CD14-positive monocyte (primary cell): ENCODE measurements at regions not wholly inside any gene's neighbourhood (a gene's known extent, or its start where the extent isn't known, plus 50 kb on each side); places are given as distances from the start of the nearest gene placed in this dataset.

ENCODE experiments used
- DNase-seq, 3 donors: peaks; one replicate each; pipeline ENCODE4 v3.0.0-alpha.2; 2011 to 2022
- H2AFZ ChIP-seq: 2 replicates; pipeline ENCODE4 v1.6.0; 2012; ENCODE audit warnings: mild to moderate bottlenecking, low read depth, low read length, inconsistent platforms; ENCODE audit not compliant: insufficient read depth, poor library complexity, severe bottlenecking
- H3K27ac ChIP-seq, 2 donors: 1 replicate in 1 of 2; 2 replicates in 1 of 2; pipeline ENCODE4 v1.5.1; 2012 to 2013; ENCODE audit warnings: low read length in 2 of 2, control low read depth in 1 of 2, inconsistent platforms in 1 of 2, low read depth in 1 of 2, mild to moderate bottlenecking in 1 of 2
- H3K27me3 ChIP-seq, 2 donors: one replicate each; pipeline versions ENCODE4 v1.6.0 to v1.6.1; 2011 to 2013; ENCODE audit warnings: low read length in 2 of 2; ENCODE audit not compliant: control insufficient read depth in 2 of 2, insufficient read depth in 2 of 2
- H3K36me3 ChIP-seq, 2 donors: replicated peaks in 1 of 2; 1 replicate in 1 of 2; 2 replicates in 1 of 2; pipeline versions ENCODE4 v1.5.1 to v1.6.1; 2012 to 2013; ENCODE audit warnings: low read length in 2 of 2, control low read depth in 1 of 2, inconsistent platforms in 1 of 2, mild to moderate bottlenecking in 1 of 2; ENCODE audit not compliant: insufficient read depth in 2 of 2, control insufficient read depth in 1 of 2
- H3K4me1 ChIP-seq, 2 donors: 1 replicate in 1 of 2; 2 replicates in 1 of 2; pipeline versions ENCODE4 v1.5.1 to v1.6.1; 2012 to 2013; ENCODE audit warnings: low read length in 2 of 2, control low read depth in 1 of 2, inconsistent platforms in 1 of 2, mild to moderate bottlenecking in 1 of 2, moderate library complexity in 1 of 2; ENCODE audit not compliant: insufficient read depth in 2 of 2, control insufficient read depth in 1 of 2
- H3K4me2 ChIP-seq: replicated peaks from 2 replicates; pipeline ENCODE3; 2012; ENCODE audit warnings: low read length, moderate library complexity, mild to moderate bottlenecking; ENCODE audit not compliant: poor library complexity, severe bottlenecking; ENCODE audit errors: extremely low read depth
- H3K4me3 ChIP-seq, 3 experiments: fragments of 200-600 bp in 1 of 3; sonication (generic) in 1 of 3; replicated peaks in 1 of 3; 1 replicate in 2 of 3; 2 replicates in 1 of 3; pipeline ENCODE4 v1.5.1; 2011 to 2013; ENCODE audit warnings: low read length in 3 of 3, mild to moderate bottlenecking in 3 of 3, control low read depth in 2 of 3, low read depth in 2 of 3, inconsistent platforms in 1 of 3, moderate library complexity in 1 of 3
- H3K79me2 ChIP-seq: 2 replicates; pipeline ENCODE4 v1.6.0; 2012; ENCODE audit warnings: mild to moderate bottlenecking, control low read depth, inconsistent platforms, low read length, moderate library complexity; ENCODE audit not compliant: insufficient read depth
- H3K9ac ChIP-seq: 2 replicates; pipeline ENCODE4 v1.6.0; 2017; ENCODE audit warnings: low read length, mild to moderate bottlenecking; ENCODE audit not compliant: insufficient read depth, poor library complexity, severe bottlenecking
- H3K9me3 ChIP-seq, 2 donors: replicated peaks in 1 of 2; 1 replicate in 1 of 2; 2 replicates in 1 of 2; pipeline versions ENCODE4 v1.5.1 to v1.6.1; 2012 to 2013; ENCODE audit warnings: low read length in 2 of 2, control low read depth in 1 of 2; ENCODE audit not compliant: control insufficient read depth in 1 of 2, insufficient read depth in 1 of 2
- H4K20me1 ChIP-seq: 2 replicates; pipeline ENCODE4 v1.6.0; 2012; ENCODE audit warnings: mild to moderate bottlenecking, low read length, control low read depth, moderate library complexity; ENCODE audit not compliant: insufficient read depth
- H3K27ac Mint-ChIP-seq, 7 donors: one replicate each; pipeline ENCODE4 v1.8.0; 2020; ENCODE audit warnings: mild to moderate bottlenecking in 7 of 7, mixed read lengths in 7 of 7, moderate library complexity in 6 of 7, inconsistent platforms in 2 of 7
- H3K27me3 Mint-ChIP-seq, 3 donors: one replicate each; pipeline ENCODE4 v1.8.0; 2021 to 2022; ENCODE audit warnings: low read depth in 3 of 3, mild to moderate bottlenecking in 3 of 3, mixed read lengths in 3 of 3, moderate library complexity in 3 of 3, inconsistent platforms in 1 of 3
- H3K36me3 Mint-ChIP-seq, 2 donors: one replicate each; pipeline ENCODE4 v1.8.0; 2020; ENCODE audit warnings: mixed read lengths in 2 of 2, inconsistent platforms in 1 of 2, mild to moderate bottlenecking in 1 of 2
- H3K4me1 Mint-ChIP-seq: one replicate; pipeline ENCODE4 v1.8.0; 2020; ENCODE audit warnings: mild to moderate bottlenecking, mixed read lengths
- H3K4me3 Mint-ChIP-seq, 2 donors: one replicate each; pipeline ENCODE4 v1.8.0; 2020; ENCODE audit warnings: mild to moderate bottlenecking in 2 of 2, mixed read lengths in 2 of 2, moderate library complexity in 1 of 2
- H3K9me3 Mint-ChIP-seq, 7 donors: one replicate each; pipeline ENCODE4 v1.8.0; 2020 to 2022; ENCODE audit warnings: mixed read lengths in 7 of 7, mild to moderate bottlenecking in 6 of 7, moderate library complexity in 6 of 7, inconsistent platforms in 2 of 7
- WGBS: methylation state at CpG from one replicate; pipeline ENCODE4 v1.1.5; 2013; ENCODE audit warnings: missing lambda C conversion rate; ENCODE audit not compliant: insufficient coverage; 5-methylcytosine and 5-hydroxymethylcytosine counted together
- intact Hi-C, 2 donors: fragments of 100-400 bp; cut with micrococcal nuclease; formaldehyde crosslinking; loops; one replicate each; pipeline versions ENCODE4 v1.15.0 to v1.15.1; 2023
- TF ChIP-seq, protein P1 (sequence below): fragments of 200-600 bp; IDR thresholded peaks from one replicate; pipeline ENCODE4 v1.8.0; 2022; ENCODE audit warnings: antibody characterized with exemption, mild to moderate bottlenecking

DNA sequence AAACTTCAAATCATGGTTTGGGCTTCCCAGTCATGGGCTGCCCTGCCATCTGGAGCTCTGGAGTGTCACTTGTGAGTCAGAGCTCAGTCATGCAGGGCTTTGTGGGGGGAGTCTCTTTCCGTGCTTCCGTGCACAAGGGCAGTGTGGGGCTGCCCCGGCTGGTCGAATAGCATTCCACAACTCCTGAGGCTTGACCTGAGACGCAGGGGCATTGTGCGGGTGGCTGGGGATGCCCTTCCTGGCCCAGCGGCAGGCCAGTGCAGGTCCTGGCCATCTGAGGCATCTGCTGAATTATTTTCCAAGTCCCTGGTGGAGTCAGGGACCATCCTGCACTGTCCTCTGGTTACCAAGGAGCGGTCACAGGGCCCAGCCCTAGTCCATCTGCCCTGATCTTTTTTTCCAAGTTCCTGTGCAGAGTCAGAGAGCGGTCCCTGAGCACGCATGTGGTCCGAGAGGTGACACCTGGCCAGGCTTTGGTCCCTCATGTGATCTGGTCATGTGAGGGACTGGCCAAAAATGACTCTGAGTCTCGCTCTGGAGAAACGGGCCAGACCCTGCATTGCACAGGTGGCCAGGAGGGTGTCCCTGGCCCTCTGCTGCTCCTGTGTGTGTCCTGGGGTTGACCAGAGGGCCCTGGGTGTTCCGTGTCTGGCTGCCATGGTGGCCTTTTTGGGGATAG is 167.0 kb upstream of the ALG10B start:
- Mint-ChIP-seq H3K9me3 (peaks cover 65 to 84% (median 76%) of the 10 kb centered on the region in 7 donors), H3K4me3 (no peak overlapping the region), H3K27me3 (peaks cover 0 to 2% (median 2%) of the 10 kb centered on the region in 3 donors), H3K36me3 (no peaks in the 10 kb centered on the region), H3K27ac (no peak overlapping the region), H3K4me1 (no peaks in the 10 kb centered on the region)
- H3K4me1 ChIP-seq = no peaks in the 10 kb centered on the region
- H3K4me2 ChIP-seq = no peak overlapping the region
- H2AFZ ChIP-seq = no peak overlapping the region
- H3K27ac ChIP-seq = no peak overlapping the region
- no peaks in the 10 kb centered on the region for H3K36me3 ChIP-seq
- H3K9ac ChIP-seq = no peak overlapping the region
- H3K27me3 ChIP-seq = no peaks in the 10 kb centered on the region
- intact Hi-C loops = no loop called here
- H3K9me3 ChIP-seq = peaks cover 87 to 88% of the 10 kb centered on the region in 2 donors
- no peaks in the 10 kb centered on the region for H4K20me1 ChIP-seq
- WGBS = 92% methylated on average over 14 of the region's 14 CpGs
- no peak for DNase-seq
- no peaks in the 10 kb centered on the region for H3K79me2 ChIP-seq
- no peak overlapping the region for H3K4me3 ChIP-seq
- TF ChIP-seq, protein P1, sequence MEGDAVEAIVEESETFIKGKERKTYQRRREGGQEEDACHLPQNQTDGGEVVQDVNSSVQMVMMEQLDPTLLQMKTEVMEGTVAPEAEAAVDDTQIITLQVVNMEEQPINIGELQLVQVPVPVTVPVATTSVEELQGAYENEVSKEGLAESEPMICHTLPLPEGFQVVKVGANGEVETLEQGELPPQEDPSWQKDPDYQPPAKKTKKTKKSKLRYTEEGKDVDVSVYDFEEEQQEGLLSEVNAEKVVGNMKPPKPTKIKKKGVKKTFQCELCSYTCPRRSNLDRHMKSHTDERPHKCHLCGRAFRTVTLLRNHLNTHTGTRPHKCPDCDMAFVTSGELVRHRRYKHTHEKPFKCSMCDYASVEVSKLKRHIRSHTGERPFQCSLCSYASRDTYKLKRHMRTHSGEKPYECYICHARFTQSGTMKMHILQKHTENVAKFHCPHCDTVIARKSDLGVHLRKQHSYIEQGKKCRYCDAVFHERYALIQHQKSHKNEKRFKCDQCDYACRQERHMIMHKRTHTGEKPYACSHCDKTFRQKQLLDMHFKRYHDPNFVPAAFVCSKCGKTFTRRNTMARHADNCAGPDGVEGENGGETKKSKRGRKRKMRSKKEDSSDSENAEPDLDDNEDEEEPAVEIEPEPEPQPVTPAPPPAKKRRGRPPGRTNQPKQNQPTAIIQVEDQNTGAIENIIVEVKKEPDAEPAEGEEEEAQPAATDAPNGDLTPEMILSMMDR = no peak

DNA sequence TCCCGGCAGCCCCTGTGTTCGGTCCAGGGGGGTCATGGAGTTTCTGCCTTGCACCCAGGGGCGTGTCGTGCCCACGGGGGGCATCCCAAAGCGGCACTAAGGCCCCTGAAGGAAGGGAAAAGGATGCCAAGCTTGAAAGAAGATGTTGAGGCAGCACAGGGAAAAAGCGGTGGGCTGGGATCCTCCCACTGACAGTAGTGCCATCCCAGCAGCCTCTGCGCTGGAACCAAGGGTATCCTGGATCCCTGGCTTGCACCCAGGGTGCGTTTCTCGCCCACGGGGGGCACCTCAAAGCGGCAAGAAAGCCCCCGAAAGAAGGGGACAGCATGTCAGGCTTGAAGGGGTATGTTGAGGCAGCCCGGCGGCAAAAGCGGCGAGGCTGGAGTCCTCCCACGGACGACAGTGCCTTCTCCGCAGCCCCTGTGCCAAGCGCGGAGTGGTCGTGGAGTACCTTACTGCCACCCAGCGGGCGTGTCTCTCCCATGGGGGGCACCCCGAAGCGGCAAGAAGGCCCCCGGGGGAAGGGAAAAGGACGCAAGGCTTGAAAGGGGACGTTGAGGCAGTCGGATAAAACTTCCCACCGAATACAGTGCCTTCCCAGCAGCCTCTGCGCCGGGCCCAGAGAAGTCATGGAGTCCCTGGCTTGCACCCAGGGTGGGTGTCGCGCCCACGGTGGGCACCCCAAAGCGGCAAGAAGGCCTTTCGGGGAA is 164.4 kb upstream of the ALG10B start:
- no peaks in the 10 kb centered on the region for H3K36me3 ChIP-seq
- intact Hi-C loops = no loop called here
- no peak overlapping the region for H3K4me2 ChIP-seq
- no peak overlapping the region for H2AFZ ChIP-seq
- no peaks in the 10 kb centered on the region for H3K27me3 ChIP-seq
- H3K4me3 ChIP-seq = no peak overlapping the region
- TF ChIP-seq, protein P1 = no peak
- WGBS = 91% methylated on average over 39 of the region's 39 CpGs
- no peak for DNase-seq
- Mint-ChIP-seq H3K4me3 (no peak overlapping the region), H3K36me3 (no peaks in the 10 kb centered on the region), H3K9me3 (peaks cover 78 to 96% (median 86%) of the 10 kb centered on the region in 7 donors), H3K27ac (no peak overlapping the region), H3K27me3 (peaks cover 0 to 4% (median 2%) of the 10 kb centered on the region in 3 donors), H3K4me1 (no peaks in the 10 kb centered on the region)
- no peak overlapping the region for H3K9ac ChIP-seq
- no peaks in the 10 kb centered on the region for H3K79me2 ChIP-seq
- H4K20me1 ChIP-seq = no peaks in the 10 kb centered on the region
- H3K4me1 ChIP-seq = no peaks in the 10 kb centered on the region
- peaks cover 96 to 97% of the 10 kb centered on the region in 2 donors for H3K9me3 ChIP-seq
- H3K27ac ChIP-seq = no peak overlapping the region
